Jurkat, Clone E6-1 (cell line): ENCODE measurements at regions not wholly inside any gene's neighbourhood (a gene's known extent, or its start where the extent isn't known, plus 50 kb on each side); places are given as distances from the start of the nearest gene placed in this dataset.
"Not testable (repeated sequence)": the region's sequence is repeated elsewhere in the genome, so short reads cannot be mapped to it uniquely, and the experiment has no call there.

Source experiments
- DNase-seq: peaks from one replicate; pipeline ENCODE4 v3.0.0-alpha.2; 2011; ENCODE audit warnings: low read depth, low spot score
- H3K4me3 ChIP-seq: 2 replicates; pipeline ENCODE4 v1.5.1; 2011; ENCODE audit warnings: mild to moderate bottlenecking, low read length, control low read depth, moderate library complexity

- H3K4me3 ChIP-seq, result no peak overlapping the region
- DNase-seq, result no peak
These were observed 675.6 kb downstream of the REEP3 start for GRCh38 chr10:64196638-64197315.

- no peak overlapping the region for H3K4me3 ChIP-seq
- no peak for DNase-seq
These were observed 680.7 kb downstream of the REEP3 start for GRCh38 chr10:64201936-64202335.

- not testable (repeated sequence) for DNase-seq, H3K4me3 ChIP-seq
These were observed 683.3 kb downstream of the REEP3 start for GRCh38 chr10:64204504-64204903.

- H3K4me3 ChIP-seq, result no peak overlapping the region
- no peak for DNase-seq
These were observed 685.2 kb downstream of the REEP3 start for GRCh38 chr10:64206409-64206808.

GRCh38 chr10:64209561-64209960 is 688.4 kb downstream of the REEP3 start:
- no peak overlapping the region for H3K4me3 ChIP-seq
- DNase-seq, result no peak

- DNase-seq, result no peak
- no peak overlapping the region for H3K4me3 ChIP-seq
These were observed 689.0 kb downstream of the REEP3 start for GRCh38 chr10:64210211-64210610.

- H3K4me3 ChIP-seq, result no peak overlapping the region
- DNase-seq, result no peak
These were observed 690.3 kb downstream of the REEP3 start for GRCh38 chr10:64211466-64211865.

GRCh38 chr10:64215088-64215487 is 693.9 kb downstream of the REEP3 start:
- no peak for DNase-seq
- no peak overlapping the region for H3K4me3 ChIP-seq

- peak; percentile 26 for DNase-seq
- no peak overlapping the region for H3K4me3 ChIP-seq
These were observed 698.2 kb downstream of the REEP3 start for GRCh38 chr10:64219271-64220025.

GRCh38 chr10:64234489-64234888 is 713.3 kb downstream of the REEP3 start:
- no peak for DNase-seq
- H3K4me3 ChIP-seq, result no peak overlapping the region

- no peak for DNase-seq
- H3K4me3 ChIP-seq, result no peak overlapping the region
These were observed 736.5 kb downstream of the REEP3 start for GRCh38 chr10:64257704-64258103.

- no peak overlapping the region for H3K4me3 ChIP-seq
- DNase-seq, result no peak
These were observed 739.9 kb downstream of the REEP3 start for GRCh38 chr10:64261092-64261491.

GRCh38 chr10:64261676-64262075 is 740.5 kb downstream of the REEP3 start:
- no peak overlapping the region for H3K4me3 ChIP-seq
- DNase-seq, result no peak

- DNase-seq, result no peak
- H3K4me3 ChIP-seq, result no peak overlapping the region
These were observed 744.8 kb downstream of the REEP3 start for GRCh38 chr10:64265961-64266360.

GRCh38 chr10:64271508-64271907 is 750.3 kb downstream of the REEP3 start:
- DNase-seq, result no peak
- H3K4me3 ChIP-seq, result no peak overlapping the region

GRCh38 chr10:64271983-64272382 is 750.8 kb downstream of the REEP3 start:
- H3K4me3 ChIP-seq, result no peak overlapping the region
- no peak for DNase-seq

- H3K4me3 ChIP-seq, result no peak overlapping the region
- DNase-seq, result no peak
These were observed 753.8 kb downstream of the REEP3 start for GRCh38 chr10:64275001-64275400.

GRCh38 chr10:64275774-64276173 is 754.6 kb downstream of the REEP3 start:
- no peak overlapping the region for H3K4me3 ChIP-seq
- DNase-seq, result no peak

GRCh38 chr10:64277536-64277935 is 756.3 kb downstream of the REEP3 start:
- H3K4me3 ChIP-seq, result no peak overlapping the region
- no peak for DNase-seq

- DNase-seq, result no peak
- no peak overlapping the region for H3K4me3 ChIP-seq
These were observed 762.4 kb downstream of the REEP3 start for GRCh38 chr10:64283621-64284020.

GRCh38 chr10:64286533-64286932 is 765.3 kb downstream of the REEP3 start:
- no peak overlapping the region for H3K4me3 ChIP-seq
- no peak for DNase-seq
